GM18951 (cell line): ENCODE measurements at regions not wholly inside any gene's neighbourhood (a gene's known extent, or its start where the extent isn't known, plus 50 kb on each side); places are given as distances from the start of the nearest gene placed in this dataset.
"Not testable (repeated sequence)": the region's sequence is repeated elsewhere in the genome, so short reads cannot be mapped to it uniquely, and the experiment has no call there.

Source experiments
- POLR2A ChIP-seq: IDR thresholded peaks from 4 replicates; pipeline ENCODE4 v1.6.1; 2011; ENCODE audit warnings: mild to moderate bottlenecking; ENCODE audit not compliant: insufficient read length, insufficient read depth; ENCODE audit errors: extremely low read depth
- in situ Hi-C: fragments of 300-500 bp; cut with MboI; formaldehyde crosslinking; loops from one replicate; pipeline ENCODE4 v1.12.0; 2022; ENCODE audit warnings: low sequenced_read_pairs, mixed read lengths, inconsistent platforms; ENCODE audit not compliant: unreplicated experiment

DNA sequence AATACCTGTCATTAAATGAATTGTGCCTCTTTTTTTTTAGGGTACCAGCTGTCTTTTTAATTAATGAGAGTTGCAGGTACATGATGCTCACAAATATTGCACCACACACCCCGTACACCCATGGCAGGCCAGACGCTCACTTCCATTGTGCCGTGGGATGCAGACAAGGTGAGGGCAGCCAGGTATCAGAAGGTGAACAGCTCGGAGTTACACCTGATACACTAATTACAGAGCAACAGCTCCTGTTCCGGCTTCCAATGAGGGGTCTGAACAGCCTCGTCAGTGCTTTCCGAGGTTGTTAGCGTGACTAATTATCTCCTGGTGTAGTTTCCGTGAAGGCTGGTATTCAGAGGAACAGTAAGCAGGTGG lies 442.8 kb downstream of the ZNF516 start:
- in situ Hi-C loops = no loop called here
- no peak for TF ChIP-seq POLR2A

DNA sequence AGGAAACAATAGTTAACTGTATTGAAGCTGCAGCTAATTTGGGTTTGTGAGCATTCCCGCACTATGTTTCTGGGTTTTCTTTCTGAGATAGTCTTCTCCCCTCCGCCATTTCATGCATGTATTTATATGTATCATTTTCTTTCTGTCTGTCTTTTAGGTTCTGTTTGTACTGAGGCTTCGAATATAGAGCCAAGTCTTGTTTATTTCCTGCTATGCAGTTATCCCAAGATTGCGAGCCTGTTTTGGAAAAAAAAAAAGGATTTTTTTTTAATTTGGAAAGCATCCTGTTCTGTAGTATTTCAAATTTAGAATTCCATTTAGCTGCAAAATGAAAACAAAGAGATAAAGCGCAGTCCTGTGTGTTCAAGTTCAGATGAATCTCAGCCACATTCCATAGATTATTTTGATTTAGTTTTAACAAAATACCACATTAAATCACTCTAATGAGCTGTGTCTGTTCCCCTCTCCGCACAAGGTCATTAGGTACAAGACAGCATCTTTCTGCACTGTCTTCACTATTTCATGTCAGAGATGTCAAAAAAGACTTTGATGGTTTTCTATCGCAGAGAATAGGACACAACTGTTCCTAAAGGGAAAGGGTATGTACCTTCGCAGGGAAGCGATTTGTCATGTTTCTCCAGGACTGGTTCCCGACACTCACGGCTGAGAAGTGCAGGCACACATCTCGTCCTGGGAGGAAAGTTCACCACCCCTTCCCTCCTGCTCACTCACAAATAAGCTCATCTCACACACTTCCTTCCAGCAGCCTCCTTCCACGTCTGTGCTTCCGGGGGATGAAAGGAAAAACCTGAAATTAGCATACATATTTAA lies 443.4 kb downstream of the ZNF516 start:
- no peak for TF ChIP-seq POLR2A
- in situ Hi-C loops = no loop called here

DNA sequence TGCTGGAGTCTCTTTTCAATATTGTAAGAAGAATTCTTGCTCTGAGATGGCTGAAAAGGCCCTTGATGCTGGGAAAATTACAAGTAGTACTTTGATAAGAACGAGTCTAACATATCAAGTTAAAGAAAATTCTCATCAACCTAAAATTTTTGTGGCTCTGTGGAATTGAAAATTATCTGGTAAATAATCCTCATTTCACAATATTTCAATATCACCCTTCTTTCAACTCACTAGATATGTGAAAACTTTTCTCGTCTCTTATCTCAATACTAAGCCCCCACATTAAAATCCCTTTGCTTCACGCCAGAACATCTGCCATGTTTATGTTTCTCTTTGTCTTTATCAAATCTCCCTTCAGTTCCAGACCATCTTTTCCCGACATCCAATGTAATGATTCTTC lies 448.8 kb downstream of the ZNF516 start:
- TF ChIP-seq POLR2A = no peak
- in situ Hi-C loops = no loop called here

DNA sequence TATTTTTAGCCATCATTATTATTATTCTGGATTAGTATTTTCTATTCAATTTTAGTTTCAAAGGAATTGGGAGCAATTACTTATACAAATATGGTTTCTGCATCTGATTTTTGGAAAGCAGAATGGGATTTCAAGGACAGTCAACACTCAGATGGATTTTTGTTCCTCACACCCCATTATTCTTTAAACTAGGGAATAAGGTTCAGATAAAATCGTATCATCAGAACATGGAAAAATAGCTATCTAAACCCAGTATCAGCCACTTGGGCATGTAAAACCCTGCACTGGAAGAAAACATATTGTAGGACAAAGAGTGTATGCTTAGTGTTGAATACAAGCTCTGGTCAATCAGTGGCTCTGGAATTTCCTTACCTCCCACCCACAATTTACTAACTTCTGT lies 452.5 kb downstream of the ZNF516 start:
- no peak for TF ChIP-seq POLR2A
- in situ Hi-C loops = no loop called here

DNA sequence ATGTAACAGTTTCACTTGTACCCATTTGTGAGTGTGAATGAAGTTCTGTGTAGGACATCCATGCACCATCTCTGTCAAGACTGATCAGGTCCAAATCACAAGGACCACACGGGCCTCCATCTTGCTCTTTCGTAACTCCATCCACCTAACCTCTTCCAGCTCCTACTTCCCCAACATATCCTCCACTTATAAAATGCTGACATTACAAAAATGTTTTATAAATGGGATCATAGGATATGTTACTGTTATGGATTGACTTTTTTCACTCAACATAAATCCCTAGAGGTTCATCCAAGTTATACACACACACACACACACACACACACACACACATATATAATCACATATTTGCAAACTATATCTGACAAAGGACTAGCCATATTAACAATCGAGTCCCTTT lies 476.8 kb downstream of the ZNF516 start:
- in situ Hi-C loops = no loop called here
- no peak for TF ChIP-seq POLR2A

DNA sequence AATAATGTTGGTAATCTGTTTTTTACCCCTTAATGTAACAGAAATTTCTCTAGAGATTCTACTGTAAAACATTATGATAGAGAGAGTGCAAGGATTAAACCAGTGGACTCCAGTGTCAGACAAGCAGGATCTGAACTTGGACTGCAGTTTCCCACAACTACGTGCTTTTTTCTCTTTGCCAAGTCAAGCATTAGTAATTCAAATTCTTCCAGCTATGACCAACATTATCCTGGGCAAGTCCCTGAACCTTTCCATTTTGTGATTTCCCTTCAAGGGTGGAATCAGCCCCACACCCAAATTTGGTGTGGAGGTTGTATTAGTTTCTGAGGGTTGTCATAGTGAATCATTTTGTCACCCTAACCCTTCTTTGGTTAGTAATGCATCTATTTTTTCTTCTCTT lies 482.0 kb downstream of the ZNF516 start:
- in situ Hi-C loops = no loop called here
- no peak for TF ChIP-seq POLR2A

DNA sequence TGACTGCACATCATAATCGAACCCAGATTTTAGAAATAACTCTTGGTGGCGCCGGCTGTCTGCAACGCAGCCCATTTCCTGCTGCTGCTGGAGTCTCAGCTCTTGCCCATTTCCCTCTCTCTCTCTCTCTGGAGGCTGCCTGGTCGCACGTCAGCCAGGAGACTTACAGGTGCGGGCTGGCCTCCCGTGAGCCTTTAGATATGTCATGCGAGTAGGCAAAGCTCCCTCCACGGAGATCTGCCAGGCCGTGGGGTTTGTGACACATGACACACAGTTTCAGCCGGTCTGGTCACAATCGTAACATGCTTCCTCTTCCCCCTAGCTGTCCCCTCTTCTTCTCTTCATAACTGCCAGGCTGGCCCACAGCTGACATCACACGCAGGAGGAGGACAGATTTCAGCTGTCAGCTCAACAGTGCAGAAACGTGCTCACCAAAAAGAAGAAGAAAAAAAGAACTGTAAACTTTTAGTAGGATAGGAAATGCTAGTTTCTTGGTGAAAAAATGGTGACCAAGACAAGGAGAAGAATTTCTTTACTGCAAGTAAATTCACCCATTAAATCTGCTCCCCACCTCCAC lies 489.3 kb downstream of the ZNF516 start:
- in situ Hi-C loops = no loop called here
- TF ChIP-seq POLR2A = no peak

DNA sequence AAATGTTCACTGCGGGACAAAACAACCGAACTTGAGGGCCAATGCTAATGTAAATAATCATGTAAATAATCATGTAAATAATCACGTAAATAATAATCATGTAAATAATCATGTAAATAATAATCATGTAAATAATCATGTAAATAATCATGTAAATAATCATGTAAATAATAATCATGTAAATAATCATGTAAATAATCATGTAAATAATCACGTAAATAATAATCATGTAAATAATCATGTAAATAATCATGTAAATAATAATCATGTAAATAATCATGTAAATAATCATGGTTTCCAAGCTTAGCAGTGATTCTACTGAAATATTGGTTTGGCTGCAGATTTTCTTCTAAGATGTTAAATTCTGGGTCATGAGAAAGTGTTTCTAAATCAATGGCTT lies 507.1 kb downstream of the ZNF516 start:
- in situ Hi-C loops = not testable (repeated sequence)

DNA sequence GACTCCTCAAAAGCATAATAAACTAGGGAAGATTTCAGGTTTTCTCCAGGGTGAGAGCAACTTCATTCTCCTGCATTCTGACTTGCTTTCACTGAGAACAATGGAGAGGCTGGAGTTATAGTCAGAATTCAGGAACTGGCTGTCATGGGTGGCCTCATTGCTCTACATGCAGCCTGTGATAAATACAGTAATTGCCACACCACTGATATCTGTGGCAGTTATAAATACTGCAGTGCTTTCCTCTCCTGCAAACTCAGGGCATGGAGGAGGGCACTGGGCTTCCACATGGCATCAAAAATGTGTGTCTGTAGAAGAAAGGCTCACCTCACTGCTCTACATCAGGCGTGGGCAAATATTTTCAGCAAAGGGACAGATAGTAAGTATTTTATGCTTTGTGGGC lies 510.2 kb downstream of the ZNF516 start:
- in situ Hi-C loops = no loop called here
- no peak for TF ChIP-seq POLR2A

DNA sequence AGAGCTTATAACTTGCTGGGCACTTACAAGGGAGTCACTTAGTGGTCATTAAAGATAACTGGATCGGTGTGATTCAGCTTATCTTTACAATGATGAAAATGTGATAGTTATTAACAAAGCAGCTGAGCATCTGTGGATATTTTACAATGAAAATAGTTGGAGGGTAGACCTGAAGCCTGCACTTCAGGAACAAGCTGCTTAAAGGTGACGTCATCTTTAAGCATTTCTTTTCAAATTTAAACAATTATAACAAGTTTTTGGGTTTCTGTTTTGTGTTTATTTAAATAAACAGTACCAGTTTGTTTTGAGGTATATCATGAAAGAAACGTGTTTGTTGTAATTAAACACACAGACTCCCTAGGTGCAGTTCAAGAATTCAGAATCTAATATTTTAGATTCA lies 513.9 kb downstream of the ZNF516 start:
- in situ Hi-C loops = no loop called here
- no peak for TF ChIP-seq POLR2A

DNA sequence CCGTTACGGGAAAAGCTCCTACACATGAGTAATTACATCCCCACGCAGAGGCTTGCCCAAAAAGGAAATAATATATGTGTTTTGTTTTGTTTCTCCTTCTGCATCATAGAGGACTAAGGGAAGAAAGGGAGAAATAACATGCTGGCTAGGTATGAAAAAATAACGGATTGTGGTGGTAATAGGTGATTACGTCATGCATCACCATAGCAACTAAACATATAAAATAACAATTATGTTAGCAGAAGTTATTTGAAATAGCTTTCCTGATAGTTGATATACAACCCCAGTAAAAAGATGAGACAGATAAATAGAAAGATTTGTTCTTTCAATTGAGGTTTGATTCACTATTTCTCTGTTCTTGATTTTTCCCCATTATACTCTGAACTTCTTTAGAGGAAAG lies 518.0 kb downstream of the ZNF516 start:
- in situ Hi-C loops = no loop called here
- no peak for TF ChIP-seq POLR2A

DNA sequence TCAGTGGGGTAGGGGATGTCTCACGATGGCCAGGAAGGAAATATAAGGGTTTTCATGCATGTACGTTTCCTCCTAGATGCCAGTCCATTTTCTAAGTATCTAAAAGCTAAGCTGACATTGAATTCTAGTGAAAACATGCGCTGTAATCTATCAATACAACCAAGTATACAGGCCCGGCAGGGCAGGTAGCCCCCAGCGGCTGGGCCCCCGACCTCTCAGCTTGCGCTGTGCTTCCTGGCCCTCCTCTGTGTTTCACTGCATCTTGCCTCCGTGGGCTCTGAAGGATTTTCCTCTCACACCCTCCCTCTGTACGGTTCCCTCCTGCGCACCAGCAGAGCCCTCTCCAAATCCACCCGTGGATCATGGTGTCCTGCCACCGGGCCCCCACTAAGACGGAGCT lies 524.8 kb downstream of the ZNF516 start:
- in situ Hi-C loops = no loop called here
- TF ChIP-seq POLR2A = no peak

DNA sequence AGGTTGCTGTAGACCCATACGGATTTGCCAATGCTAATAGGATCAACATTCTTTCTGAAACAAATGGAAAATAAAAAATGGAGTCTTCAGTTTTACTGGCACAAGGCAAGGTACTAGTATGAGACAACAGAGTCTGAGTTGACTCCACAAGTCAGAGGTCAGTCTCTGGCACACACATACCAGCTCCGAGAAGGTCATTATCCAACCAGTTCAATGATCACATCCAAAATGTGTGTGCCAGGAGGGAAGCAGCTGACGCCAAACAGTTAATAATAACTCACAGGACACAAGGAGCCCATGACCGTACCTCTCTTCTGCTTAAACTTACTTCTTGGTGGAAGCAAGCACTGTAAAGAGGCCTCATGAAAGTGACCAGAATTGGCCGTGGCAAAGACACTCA lies 528.6 kb downstream of the ZNF516 start:
- TF ChIP-seq POLR2A = no peak
- in situ Hi-C loops = no loop called here

DNA sequence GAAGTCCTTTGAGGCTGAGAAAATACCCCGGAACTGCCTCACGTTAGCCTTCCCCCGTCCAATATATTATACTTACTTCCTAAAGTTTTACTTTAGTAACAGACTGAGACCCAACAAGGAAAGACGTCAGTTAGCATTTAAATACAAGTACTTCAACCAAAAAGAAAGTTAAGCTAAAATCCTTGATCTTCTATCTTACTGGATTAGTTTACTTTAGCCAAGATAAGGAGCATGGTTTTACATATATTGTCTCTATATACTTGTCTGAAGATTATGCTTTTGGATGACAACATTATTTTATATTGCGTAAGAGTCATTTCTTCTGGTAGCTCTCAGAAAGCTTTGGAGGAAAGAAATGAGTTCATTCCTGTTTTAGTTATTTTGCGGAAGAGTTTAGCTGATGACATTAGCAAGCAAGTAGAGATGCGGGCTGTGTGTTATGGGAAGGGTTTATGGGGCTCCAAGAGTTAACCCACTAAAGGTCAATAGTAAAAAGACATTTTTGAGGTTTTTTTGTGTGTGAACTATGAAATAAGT lies 532.9 kb downstream of the ZNF516 start:
- in situ Hi-C loops = no loop called here
- no peak for TF ChIP-seq POLR2A

DNA sequence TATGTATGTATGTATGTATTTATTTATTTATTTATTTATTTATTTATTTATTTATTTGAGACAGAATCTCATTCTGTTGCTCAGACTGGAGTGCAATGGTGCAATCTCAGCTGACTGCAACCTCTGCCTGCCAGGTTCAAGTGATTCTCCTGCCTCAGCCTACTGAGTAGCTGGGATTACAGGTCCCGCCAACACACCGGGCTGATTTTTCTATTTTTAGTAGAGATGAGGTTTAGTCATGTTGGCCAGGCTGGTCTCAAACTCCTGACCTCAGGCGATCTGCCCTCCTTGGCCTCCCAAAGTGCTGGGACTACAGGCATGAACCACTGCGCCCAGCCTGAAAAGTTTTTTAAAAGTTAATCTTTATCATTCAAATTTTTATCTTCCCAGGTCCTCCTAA lies 532.9 kb upstream of the SMIM21 start:
- in situ Hi-C loops = not testable (repeated sequence)

DNA sequence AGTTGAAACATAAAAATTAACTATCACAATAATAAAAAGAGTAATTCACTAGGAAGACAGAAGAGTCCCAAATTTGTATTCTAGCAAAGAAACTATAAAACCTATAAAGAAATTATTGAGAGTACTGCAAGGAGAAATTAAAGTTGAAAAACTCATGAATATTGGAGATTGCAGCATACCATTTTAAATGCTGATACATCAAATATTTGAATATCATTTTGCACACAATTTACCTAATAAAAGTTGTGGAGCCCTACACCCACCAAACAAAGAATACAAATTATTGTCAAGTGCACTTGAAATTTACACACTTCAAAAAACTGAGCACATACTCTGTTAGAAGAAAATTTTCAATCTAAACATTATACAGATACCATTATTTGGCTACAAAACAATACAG lies 531.6 kb upstream of the SMIM21 start:
- TF ChIP-seq POLR2A = no peak
- in situ Hi-C loops = no loop called here
